ENCODE measurements at regions not wholly inside any gene's neighbourhood (a gene's known extent, or its start where the extent isn't known, plus 50 kb on each side); places are given as distances from the start of the nearest gene placed in this dataset.

DNA sequence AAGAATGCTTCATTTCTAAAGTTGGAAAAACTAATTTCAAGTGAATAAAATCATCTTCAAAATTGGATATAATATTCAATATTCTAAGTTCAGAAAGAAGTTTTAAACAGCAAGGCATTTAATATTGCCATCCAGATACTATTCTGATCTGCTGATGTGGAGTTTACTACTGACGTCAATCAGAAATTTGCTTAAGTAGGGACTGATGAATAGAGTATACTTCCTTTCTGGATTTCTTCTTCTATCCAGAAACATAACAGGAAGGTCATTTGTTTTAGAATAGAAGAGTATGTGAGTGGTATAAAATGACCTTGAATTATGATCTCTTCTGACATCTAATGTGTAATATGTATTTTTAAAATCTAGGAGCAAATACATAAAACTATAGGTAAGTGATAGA is 308.1 kb upstream of the ADGRL2 start:
- no peak for DNase-seq (ENCODE audit: low read depth in 2 of 2)

DNA sequence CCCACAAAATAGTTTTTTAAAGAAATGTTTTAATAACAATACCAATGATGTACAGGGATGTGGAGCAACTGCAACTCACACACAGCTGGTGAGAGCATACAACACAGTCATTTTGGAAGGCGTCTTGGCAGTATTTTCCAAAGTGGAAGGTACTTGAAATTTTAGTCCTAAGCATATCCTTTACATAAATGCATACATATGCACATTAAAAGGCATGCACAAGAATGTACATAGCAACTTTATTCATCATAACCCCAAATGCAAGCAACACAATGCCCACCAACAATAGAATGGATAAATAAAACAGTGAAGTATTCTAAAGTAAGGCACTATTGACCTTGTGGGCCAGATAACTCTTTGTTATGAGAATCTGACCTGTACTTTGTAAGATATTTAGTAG is 310.1 kb upstream of the ADGRL2 start:
- no peak for DNase-seq (ENCODE audit: low read depth in 2 of 2)

DNA sequence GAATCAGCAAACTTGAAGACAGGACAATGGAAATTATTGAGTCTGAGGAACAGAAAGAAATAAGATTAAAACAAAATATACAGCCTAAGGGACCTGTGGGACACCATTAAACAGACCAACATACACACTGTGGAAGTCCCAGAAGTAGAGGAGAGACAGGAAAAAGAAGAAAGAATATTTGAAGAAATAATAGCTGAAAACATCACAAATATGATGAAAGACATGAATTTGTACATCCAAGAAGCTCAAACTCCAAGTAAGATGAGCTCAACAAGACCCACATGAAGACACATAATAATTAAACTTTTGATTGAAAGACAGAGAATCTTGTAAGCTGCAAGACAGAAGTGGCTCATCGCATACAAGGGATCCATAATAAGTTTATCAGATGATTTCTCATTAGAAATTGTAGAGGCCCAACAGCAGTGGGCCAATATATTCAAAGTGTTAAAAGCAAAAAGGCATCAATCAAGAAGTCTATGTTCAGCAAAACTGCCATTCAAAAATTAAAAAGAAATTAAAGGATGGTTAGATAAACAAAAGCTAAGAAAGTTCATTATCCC is 311.3 kb upstream of the ADGRL2 start:
- DNase-seq (ENCODE audit: low read depth in 2 of 2), result no peak

- no peak for DNase-seq (ENCODE audit: low read depth in 2 of 2)
Observed at GRCh38 chr1:81484284-81484683, 316.4 kb upstream of the ADGRL2 start.

- DNase-seq (ENCODE audit: low read depth in 2 of 2), result no peak
Observed at GRCh38 chr1:81478219-81478618, 322.5 kb upstream of the ADGRL2 start.

- no peak for DNase-seq (ENCODE audit: low read depth in 2 of 2)
Observed at GRCh38 chr1:81477710-81478109, 323.0 kb upstream of the ADGRL2 start.

GRCh38 chr1:81472387-81472786 is 328.3 kb upstream of the ADGRL2 start:
- DNase-seq (ENCODE audit: low read depth in 2 of 2), result no peak

DNA sequence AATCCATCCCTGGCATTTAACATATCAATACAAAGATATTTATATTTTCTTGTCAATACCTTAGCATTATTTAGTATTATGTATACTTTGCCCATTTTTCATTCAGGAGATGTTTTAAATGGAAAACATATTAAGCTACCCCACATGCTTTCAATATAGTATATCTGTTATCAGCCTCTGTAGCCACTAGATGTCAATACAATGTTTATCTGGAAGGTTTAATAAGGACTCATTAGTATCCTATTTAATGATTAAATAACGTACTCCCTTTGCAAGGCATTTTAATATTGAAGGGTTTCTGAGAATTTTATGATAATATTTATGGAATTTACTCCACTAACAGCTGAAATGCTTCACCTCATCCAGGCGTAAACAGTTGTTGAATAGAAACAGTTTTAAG is 329.5 kb upstream of the ADGRL2 start:
- DNase-seq (ENCODE audit: low read depth in 2 of 2), result no peak

DNA sequence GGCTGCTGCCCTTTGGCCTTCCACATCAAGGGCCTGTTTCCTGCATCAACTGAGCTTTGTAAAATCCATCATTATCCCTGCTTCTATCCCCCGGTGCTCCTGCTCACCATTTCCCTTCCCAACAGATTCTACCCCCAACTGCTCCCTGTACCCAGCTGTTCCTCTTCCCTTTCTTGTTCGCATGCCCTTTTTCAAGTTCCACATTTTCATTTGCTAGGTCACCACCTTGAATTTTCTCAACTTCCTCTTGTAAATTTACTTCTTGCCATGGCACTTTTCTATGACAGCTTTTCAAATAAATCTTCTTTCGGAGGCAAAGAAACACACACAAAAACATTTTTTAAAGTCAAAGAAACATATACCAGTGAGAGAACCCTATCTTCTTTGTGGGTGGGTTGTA is 330.5 kb upstream of the ADGRL2 start:
- no peak for DNase-seq (ENCODE audit: low read depth in 2 of 2)

DNA sequence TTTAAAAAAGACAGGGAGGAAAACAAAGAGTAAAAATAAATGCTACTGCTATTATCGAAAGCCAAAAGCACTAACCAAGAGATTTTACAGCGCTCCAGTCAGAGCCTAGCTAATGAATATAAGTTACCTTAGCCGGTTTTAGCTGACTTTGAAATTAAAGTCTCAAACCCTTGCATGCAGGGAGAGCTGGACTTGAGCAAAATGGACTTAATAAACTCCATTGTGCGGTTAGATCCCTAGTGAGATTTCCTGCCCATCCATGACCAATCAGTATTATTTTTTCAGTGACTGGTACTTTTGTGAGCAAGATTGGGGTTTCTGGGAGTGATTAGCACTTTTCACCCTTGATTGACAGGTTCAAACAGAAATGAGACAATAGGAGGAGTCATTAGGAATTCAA is 333.4 kb upstream of the ADGRL2 start:
- no peak for DNase-seq (ENCODE audit: low read depth in 2 of 2)

GRCh38 chr1:81466961-81467360 is 333.8 kb upstream of the ADGRL2 start:
- no peak for DNase-seq (ENCODE audit: low read depth in 2 of 2)

DNA sequence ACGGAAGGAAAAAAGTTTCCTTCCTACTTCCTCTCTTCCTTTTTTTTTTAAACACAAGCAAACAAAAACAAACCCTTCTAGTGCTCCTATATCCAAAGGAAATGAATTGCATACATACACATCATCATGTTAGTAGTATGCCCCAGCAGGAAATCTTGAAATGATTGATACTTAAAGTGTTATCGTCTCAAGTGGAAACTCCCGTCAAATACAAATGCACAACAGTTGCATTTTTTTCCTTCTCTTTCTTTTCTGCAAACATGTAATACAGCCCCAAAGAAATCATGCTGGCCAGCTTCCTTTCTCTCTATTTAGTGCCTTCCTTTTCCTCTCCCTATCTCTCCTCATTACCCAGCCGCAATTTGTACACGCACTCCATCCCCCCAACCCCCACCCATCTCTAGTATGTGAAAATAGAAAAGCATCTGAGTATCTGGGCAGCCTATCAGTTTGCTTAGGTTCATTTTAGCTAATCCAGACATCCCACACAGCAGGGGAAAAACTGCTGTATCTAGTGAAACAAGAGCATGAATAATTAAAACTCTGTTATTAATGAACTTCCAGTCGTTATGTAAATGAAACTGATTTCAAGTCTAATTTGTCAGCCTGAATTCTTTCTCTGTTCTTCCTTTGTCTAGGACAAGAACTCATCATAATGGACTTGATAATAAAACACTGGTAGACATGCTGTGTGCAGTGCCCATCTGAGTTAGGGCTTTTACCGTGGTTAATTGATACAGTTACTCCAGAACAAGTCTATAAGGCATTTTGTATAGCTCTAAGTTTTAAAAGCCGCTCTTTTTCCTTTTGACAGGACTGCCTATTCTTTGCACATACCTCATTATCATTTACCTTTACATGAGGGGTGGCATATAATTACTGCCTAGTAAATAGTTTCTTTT is 336.5 kb upstream of the ADGRL2 start:
- no peak for DNase-seq (ENCODE audit: low read depth in 2 of 2)

GRCh38 chr1:81459043-81459442 is 341.7 kb upstream of the ADGRL2 start:
- DNase-seq (ENCODE audit: low read depth in 2 of 2), result no peak

GRCh38 chr1:81458186-81458585 is 342.5 kb upstream of the ADGRL2 start:
- DNase-seq (ENCODE audit: low read depth in 2 of 2), result no peak

DNA sequence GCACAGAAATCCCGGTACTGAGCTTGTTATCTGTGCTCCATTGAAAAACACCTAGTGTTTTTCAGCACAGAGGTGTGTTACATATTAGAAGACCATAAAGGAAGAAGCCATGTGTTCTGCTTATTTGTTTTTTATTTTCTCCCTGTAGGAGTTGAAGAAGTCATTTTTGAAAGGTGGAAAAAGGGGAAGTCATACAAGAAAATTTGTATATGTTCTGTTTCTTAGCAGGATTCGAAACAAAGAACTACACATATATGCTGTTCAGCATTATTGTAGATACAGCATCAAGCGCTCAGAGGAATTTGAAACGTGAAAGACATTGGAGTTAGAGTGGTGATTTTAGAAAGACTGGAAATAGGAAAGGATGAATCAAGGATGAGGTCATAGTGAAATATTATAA is 345.3 kb upstream of the ADGRL2 start:
- DNase-seq (ENCODE audit: low read depth in 2 of 2), result no peak

DNA sequence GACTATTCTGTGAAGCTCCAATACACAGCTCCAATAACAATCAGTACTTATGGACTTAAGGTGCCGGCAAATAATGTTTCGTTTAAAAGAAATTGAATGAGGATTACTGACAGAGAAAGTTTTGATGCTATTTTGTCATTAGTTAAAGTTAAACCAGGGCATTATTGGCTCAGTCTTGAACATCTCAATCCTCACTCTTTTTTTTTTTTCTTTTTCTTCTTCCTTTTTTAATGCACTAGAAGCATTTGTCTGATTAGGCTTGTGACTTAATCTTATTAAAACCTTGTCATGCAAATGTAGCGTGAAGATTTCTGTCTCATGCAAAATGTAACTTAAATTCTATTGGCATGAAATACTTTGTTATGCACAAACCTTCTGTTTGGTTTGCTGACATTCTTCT is 346.8 kb upstream of the ADGRL2 start:
- no peak for DNase-seq (ENCODE audit: low read depth in 2 of 2)

DNA sequence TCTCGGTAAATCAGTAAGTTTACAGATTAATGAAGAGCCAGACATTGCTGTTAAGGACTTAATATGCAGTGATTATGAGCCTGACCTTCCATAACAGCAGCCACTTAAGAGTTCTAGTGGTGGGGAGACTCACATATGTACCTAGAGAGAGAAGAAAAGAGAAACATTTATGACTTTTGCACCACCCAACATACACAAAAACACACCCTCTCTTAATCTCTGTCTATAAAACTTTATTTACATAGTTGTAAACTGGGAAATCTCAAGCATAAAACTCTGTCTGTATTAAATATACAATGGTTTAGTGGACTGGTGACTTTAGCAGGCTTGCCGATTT is 347.4 kb upstream of the ADGRL2 start:
- DNase-seq (ENCODE audit: low read depth in 2 of 2), result no peak

- no peak for DNase-seq (ENCODE audit: low read depth in 2 of 2)
Observed at GRCh38 chr1:81452693-81453366, 347.9 kb upstream of the ADGRL2 start.

GRCh38 chr1:81449786-81450185 is 350.9 kb upstream of the ADGRL2 start:
- DNase-seq (ENCODE audit: low read depth in 2 of 2), result no peak

DNA sequence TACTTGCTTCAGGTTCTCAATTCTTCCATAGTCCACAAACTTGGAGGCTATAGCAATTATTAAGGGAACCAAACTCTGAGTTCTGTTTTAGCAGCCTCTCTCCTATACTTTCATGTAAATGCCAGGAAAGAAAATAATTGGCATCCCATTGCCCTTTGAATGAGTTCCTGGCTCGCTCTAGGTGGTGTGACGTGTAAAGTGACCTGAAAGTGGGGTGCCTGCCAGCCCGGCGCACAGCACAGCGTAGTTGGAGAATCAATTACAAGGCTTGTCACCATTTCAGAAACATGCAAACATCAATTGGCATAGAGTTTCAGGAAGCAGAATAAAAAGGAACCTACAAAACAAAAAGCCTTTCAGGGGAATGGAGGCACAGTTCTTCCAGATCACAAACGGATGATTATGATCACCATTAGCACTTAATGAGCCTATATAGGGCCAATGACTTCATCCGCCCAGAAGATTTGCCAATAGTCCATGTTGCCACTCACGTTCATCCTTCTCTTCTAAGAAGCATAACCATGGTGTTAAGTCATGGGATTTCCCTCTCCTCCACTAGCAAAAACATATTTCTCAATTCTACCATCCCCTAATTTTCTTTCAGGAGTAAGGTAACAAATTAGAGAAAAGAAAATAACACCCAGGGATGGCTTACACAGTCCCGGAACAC is 354.6 kb upstream of the ADGRL2 start:
- DNase-seq (ENCODE audit: low read depth in 2 of 2), result no peak

DNA sequence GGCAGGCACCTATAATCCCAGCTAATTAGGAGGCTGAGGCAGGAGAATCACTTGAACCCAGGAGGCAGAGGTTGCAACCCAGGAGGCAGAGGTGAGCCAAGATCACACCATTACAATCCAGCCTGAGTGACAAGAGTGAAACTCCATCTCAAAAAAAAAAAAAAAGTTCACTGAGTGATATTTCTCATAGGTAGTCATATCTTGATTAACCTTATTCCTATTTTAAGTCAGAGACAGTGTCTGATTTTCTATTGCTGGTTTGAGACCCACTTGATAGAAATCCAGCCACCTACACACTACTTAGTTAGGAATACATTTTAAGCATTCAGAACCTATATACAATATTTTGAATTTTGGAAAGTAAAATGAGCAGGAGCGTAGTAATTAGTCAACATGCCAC is 357.4 kb upstream of the ADGRL2 start:
- no peak for DNase-seq (ENCODE audit: low read depth in 2 of 2)

GRCh38 chr1:81439046-81439823 is 361.5 kb upstream of the ADGRL2 start:
- DNase-seq (ENCODE audit: low read depth in 2 of 2), result no peak
